Suppressor macrophage treated with lipopolysaccharide for 1 hour (primary cell): ENCODE measurements at regions not wholly inside any gene's neighbourhood (a gene's known extent, or its start where the extent isn't known, plus 50 kb on each side); places are given as distances from the start of the nearest gene placed in this dataset.
"Not testable (repeated sequence)": the region's sequence is repeated elsewhere in the genome, so short reads cannot be mapped to it uniquely, and the experiment has no call there.

ENCODE experiments used
- DNase-seq, 3 donors: peaks; one replicate each; pipeline ENCODE4 v3.0.0-alpha.2; 2020 to 2022

DNA sequence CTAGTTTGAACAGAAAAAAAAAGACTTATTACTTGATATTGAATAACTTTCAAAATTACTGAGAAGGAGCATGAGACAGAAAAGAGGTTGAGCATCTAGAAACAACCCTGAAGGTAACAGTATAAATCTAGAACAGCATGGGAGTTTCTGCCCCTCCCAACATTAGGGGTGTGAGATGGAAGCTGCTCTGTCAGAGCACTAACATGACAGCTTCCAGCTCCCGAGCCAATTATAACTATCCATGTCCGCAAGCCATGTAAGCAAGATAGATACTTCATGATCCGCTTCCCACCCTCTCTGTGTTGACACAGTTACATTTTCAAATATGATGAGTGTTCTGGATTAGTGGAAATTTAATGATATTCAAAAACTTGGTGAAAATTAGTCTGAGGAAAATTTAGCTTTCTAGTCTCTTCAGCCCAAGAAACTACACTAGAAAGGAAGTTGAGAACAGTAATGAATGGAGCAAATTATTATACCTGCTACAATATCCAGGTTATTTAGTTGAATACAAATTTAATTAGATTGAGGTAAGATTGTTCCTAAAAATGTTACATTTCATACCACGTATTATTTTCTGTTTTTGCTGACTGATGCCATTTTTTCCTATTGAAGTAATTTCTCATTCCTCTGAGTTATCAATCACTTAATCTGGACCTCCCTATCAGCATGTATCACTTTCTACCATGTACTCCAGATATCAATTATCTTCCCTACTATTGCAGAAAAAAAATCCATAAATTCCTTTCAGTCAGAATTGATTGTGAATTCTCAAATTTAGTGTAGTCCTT is 129.3 kb upstream of the SLIT2 start:
- DNase-seq = no peak

DNA sequence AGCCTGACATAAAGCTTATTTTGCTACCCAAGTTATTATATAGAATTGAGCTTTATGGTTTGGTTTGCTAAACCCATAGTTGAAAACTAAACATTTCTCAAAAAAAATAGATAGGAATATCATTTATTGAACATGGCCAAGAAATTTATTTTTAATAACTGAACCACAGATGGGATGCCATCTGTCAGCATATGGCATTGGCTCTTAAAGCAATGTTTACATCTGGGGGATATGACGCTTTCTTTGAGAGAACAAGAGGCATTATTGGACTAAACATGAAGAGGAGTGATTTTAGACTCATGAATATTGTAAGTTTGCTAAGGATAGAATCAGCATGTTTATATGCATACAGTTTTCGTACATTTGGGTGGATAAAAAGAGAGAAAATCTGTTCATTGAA is 132.6 kb upstream of the SLIT2 start:
- DNase-seq = no peak

DNA sequence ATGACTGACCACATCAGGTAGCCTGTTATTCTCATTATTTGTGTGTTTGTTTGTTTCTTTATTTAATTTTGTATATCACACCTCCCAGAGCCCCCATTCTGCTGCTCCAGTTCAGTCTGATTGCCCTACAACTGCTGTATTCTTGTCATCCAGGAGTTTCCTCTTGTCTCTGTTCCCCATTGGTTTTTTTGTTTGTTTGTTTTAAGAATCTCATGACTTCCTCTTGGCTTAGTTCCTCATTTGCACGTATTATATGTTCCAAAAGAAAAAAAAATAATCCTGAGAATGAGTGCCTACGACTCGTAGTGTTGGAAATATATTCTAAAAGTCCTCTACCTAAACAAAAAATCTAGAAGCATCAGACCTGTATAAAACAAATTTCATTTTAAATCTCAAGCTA is 142.3 kb upstream of the SLIT2 start:
- DNase-seq = peak; percentile 36 to 52 (median 48)

DNA sequence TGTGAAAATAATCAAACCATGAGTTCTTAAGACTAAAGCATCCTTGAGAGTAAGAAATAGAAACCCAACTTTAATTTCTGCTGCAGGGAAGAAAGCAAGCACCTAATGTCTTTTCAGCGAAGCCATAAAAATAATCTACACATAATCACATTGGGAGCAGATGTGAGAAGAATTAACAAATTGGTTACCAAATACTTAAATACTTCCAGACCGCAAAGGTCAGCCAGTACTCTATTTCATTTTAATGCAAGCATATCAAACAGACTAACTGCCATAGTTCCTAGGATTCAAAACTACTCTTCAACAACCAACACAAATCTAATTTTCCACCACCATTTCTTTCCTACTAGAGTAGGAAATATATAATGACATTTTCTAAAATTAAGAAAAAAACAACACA is 144.8 kb upstream of the SLIT2 start:
- DNase-seq = no peak

DNA sequence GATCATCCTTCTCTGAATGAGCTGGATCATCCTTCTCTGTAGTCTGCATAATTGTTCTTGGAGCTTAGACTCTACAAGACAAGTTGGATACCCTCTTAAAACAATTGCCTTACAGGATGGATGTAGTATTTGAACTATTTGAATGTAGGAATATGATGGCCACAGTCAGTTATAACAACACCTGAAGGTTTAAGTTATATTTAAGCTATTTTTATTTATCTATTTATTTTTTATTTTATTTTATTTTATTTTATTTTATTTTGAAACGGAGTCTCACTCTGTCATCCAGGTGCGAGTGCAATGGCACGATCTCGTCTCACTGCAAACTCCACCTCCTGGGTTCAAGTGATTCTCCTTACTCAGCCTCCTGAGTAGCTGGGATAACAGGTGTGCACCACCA is 149.9 kb upstream of the SLIT2 start:
- DNase-seq = no peak

DNA sequence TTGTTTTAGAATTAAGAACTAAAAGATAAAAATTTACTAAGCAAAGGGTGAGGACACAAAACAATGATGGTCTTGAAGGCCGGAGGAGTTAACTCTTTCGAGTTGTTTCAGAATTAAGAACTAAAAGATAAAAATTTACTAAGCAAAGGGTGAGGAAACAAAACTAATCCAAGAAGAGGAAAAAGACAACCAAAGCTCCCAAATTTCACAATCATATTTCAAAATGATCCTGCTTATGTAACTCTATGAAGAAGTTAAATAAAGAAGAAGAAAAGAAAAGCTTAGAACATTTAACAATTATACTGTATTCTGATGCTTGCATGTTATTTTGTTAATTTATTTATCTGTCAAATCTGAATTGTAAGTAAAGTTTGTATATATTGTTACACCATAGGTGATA is 154.8 kb upstream of the SLIT2 start:
- DNase-seq = peak; percentile 12 to 60 (median 47)

DNA sequence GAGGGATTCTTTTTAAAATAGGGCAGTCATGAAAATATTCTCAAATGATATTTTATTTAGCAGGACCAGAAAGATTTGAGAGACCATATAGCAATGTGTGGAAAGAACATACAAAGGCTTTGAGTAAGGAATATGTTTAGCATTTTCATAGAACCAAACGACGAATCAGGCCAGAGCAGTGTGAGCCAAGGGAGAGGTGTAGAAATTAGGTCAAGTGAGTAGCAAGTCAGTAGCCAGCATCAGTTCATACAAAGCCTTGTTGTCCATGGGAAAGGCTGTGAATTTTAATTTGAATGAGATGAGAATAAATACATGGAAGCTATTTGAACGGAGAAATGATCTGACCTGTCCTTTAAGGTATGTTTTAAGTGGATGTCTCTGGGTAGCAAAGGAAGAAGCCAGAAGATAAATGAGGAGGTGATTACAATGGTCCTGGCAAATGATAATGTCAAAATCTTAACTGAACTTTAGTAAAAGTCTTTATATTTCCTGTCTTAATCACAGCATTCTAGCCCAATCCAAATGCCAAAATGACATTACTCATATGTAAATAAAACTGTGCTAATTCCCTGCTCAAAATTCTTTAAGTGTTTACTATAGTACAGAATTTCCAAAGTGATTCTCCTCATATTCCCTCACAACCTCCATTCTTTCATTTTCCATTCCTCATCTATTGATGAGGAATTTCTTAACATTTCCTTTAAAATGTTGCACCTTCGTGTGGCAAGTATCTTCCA is 155.7 kb upstream of the SLIT2 start:
- DNase-seq = peak in 2 of 3 donors; percentile 10 to 27

DNA sequence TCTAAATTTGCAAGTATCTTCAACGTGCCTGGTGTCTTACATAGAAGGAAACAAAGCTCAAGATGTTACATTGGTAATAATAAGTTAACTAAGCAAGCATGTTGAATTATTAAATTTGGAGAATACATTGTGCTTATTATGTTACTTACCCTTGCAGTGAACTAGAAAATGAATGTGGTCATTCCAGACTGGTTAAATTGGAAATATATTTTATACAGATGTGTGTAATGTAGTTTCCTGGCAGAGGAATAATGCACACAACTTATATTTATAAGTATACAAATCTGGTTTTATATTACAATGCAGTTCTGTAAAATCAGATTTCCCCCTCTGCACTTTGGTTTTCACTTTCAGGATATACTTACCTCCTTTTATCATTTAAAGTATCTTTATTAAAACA is 159.9 kb upstream of the SLIT2 start:
- DNase-seq = no peak

DNA sequence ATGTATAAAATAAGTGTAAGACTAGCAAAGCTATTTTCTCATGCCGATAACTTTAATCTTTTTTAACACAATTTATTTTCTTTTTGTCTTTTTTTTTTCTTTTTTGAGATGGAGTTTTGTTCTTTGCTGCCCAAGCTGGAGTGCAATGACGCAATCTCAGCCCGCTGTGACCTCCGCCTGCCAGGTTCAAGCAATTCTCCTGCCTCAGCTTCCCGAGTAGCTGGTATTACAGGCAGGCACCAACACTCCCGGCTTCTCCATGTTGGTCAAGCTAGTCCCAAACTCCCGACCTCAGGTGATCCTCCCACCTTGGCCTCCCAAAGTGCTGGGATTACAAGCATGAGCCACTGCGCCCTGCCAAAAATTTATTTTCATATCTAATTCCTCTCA is 164.2 kb upstream of the SLIT2 start:
- no peak for DNase-seq

DNA sequence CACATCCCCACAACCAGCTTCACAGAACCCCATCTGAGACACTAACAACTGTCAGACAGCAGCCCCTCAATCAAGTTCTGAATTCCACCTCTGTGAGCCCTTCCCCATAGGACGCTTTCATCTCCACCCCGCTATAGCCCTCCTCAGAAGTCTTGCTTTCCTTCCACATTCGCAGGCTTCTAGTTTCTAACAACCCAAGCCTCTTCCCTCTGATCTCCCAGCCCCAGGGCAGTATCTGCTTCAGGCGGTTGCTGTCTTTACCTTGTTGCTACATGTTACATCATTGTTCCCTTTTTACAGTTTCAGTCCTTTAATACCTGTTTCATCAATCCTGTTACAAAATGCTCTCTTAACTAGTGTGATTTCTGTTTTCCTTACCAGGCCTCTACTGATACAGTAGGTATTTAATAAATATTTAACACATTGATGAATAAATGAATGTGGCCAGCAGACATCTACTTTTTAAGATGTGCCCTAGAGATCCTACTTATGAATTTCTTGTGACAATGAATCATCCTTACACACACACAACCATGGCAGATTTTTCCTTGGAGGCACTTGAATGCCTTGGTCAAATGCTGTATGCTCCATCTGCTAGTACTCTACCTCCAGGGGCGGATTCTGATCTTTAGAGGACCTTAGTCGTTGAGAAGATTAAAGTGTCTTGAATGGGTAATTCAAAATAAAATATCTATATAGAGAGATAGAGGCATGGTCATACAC is 164.7 kb upstream of the SLIT2 start:
- no peak for DNase-seq

DNA sequence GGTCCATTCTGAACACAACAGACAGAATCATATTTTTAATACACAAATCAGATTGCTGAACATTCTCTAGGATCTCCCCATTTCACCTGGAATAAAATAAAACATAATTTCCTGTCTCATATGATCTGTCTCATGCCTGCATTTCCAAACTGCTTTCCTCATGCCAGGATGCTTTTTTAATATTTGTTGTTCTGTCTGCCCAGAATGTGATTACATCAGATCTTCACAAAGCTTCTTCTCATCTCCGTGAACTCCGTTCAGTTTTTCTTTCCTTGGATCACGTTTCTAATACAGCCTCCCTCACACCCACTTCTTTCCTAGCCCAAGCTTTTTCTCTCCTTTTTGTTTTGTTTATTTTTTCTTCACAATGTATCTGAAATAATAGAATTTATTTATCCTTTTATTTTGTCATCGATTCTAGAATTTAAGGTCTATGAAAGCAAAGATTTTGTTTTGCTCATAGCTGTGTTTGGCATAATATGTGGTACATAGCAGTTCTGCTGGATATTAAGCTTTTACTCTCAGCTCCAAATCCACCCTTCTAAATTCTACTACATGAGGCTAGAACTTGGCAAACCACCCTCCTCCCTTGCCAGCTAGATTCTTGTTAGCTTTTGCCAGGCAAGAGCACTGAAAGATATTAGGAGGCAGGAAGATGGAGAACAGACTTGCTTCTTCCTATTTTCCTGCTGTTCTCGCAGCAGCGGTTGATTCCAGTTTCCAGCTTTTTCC is 165.5 kb upstream of the SLIT2 start:
- no peak for DNase-seq

DNA sequence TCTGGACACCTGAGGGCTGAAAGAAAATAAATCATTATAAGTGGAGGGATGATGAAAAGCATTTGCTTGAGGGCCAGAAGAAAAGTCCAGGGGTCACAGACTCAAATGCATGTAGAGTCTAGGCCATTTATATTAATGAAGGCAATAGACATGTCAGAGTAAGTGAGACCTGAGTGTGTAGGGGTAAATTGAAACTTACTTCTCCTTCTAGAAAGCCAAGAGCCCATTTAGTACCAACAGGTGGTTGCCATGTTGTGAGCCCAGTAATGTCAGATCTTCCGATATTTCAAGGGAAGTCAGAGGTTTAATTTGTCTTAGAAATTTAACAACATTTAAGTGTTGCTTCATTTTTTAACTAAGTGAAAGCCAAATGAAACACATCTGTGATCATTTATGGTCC is 166.1 kb upstream of the SLIT2 start:
- no peak for DNase-seq

DNA sequence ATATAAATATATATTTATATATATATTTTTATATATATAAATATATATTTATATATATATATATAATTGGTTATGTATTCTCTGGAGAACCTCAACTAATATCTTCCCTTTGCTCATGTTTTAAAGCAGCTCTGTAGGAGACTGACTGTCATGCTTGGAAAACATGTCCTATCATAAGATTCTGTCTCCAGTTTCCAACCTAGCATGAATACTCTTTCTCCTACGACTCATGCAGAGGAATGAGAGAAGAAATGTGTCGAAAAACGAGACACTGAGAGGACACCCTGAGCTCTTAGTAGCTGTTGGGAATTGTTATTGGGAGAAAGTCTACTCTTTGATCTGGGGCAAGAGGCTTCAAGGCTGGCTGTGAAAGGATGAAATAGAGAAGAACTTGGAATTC is 166.5 kb upstream of the SLIT2 start:
- no peak for DNase-seq

DNA sequence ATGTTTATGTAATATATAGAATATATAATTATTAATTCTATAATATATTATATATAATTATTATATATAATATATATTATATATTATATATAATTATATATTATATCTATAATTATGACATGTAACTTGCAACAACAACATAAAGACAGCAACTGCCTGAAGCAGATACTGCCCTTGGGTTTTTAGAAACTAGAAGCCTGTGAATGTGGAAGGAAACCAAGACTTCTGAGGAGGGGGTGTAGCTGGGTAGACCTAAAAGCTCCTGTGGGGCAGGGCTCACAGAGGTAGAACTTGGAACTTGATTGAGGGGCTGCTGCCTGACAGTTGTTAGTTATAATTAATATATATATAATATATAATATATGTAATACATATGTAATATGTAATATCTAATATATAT is 167.2 kb upstream of the SLIT2 start:
- no peak for DNase-seq

DNA sequence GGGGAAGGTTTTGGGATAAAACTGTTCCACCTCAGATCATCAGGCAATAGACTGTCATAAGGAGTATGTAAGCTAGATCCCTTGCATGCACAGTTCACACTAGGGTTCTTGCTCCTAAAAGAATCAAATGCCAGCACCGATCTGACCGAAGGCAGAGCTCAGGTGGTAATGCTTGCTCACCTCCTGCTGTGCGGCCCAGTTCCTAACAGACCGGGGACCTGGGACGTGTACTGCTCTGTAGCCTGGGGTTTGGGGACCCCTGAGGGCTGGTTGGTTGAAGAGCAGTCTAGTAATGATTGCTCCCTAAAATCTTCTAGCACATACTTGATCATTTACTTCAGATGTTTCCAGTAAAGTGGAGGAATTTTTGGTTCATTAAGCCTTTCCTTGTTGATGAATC is 173.1 kb upstream of the SLIT2 start:
- no peak for DNase-seq

DNA sequence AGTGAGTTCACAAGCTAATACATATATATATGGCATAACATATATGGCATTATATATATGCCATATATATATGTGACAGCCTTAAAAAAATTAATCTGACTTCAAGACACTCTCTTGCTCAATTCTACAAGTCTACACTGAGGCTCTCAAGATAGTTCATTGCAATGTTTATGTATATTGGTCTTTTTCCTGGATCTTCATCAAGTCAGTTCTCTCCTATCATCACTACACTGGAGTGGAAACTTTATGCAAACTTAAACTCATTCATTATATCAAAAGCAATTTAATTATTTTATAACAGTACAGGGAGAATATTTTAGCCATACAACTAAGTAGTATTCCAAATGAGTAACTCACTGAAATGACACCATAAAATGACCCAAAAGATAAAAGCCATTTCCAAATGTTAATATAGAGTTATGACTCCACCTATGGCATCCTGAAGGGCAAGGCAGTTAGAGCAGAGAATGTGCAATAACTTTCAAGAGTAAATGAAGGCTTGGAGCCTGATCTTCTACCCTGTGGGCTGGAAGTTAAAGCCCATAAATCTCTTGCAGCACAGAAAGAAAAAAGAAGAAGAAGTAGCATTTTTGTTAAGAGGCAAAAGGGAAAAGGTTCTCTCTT is 176.3 kb upstream of the SLIT2 start:
- DNase-seq = no peak

DNA sequence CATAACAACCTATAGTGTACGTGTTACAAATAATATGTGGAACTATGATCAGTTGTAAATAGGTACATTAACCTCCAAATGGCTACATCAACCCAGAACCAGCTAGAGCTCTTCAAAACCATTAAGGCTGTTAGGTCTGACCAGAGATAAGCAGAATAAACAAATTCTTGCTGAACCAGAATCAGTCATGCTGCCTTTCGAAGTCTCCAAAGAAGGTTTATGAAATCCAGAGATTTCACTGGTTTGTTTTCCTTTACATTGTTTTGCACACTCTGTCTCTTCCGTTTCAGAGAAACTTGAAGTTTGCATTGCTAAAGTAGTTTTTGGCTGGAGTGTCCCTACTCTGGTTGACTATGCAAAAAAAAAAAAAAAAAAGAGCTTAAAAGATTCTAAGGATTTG is 177.3 kb upstream of the SLIT2 start:
- no peak for DNase-seq

DNA sequence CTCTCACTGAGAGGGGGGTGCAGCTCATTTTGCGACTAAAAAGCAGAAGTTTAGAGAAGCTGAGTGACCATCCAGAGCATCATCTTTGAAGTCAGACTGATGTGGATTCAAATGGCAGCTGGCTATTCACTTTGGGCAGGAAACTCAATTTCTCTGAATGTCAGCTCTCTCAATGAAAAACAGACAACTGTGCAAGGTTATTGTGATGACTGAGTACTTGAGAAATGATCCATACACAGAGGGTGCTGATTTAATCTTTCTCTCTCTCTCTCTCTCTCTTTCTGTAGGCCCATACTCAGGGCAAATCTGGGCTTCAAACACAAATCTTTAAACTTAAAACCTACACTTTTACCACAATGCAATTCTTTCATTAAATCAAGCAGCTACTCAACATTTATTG is 185.8 kb upstream of the SLIT2 start:
- DNase-seq = no peak

DNA sequence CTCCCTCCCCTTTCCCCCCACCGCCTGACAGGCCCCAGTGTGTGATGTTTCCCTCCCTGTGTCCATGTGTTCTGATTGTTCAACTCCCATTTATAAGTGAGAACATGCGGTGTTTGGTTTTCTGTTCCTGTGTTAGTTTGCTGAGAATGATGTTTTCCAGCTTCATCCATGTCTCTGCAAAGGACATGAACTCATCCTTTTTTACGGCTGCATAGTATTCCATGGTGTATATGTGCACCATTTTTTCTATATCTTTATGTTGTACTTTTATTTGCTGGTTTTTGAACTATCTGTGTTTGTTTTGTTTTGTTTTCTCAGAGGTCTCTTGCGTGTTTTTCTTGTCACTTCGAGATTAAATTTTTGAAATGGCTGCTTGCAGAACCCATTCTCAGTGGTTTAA is 188.8 kb upstream of the SLIT2 start:
- DNase-seq = not testable (repeated sequence)

DNA sequence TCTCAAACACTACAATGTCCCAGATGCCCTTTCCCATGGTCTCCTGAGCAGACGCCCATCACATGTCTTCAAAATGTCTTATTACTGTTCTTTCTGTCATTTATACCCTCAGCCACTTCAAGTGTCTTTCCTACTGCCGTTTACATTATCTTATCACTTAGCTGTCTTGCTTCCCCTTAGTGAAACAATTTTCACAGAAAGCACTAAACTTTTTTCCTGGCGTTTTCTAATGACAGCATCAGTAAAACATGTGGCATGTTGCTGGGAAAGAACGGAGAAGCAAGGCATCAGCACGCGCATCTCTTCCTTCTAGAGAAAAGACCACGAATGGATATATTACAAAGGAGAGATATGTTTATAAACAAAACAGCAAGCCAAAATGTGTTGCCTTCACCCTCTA is 189.7 kb upstream of the SLIT2 start:
- no peak for DNase-seq

DNA sequence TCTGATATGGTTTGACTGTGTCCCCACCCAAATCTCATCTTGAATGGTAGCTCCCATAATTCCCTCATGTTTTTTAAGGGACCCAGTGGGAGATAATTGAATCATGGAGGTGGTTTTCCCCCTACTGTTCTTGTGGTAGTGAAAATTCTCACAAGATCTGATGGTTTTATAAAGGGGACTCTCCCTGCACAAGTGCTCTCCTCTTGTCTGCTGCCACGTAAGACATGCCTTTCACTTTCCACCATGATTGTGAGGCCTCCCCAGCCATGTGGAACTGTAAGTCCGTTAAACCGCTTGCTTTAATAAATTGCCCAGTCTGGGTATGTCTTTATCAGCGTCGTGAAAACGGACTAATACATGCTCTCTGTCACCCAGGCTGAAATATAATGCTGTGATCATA is 200.9 kb upstream of the SLIT2 start:
- no peak for DNase-seq

DNA sequence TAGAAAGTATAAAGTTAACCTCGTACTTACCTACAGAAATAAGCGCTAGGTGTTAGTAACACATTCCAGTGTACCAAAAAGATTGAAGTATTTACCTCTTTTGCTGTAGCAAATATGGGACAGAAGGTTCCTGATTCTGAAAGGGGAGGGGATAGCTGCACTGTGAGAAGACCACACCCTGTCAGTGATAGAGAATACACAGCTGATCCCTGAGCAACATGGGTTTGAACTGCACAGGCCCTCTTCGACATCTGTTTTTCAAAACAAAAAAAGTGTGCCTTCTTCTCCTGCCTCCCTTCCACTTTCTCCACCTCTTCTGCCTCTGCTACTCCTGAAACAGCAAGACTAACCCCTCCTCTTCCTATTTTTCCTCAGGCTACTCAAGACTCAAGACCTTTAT is 201.8 kb upstream of the SLIT2 start:
- DNase-seq = no peak
